Karpas-422 (cell line): ENCODE measurements at regions not wholly inside any gene's neighbourhood (a gene's known extent, or its start where the extent isn't known, plus 50 kb on each side); places are given as distances from the start of the nearest gene placed in this dataset.
"Not testable (repeated sequence)": the region's sequence is repeated elsewhere in the genome, so short reads cannot be mapped to it uniquely, and the experiment has no call there.

ENCODE experiments used
- DNase-seq: peaks from one replicate; pipeline ENCODE4 v3.0.0-alpha.2; 2015
- H2AFZ ChIP-seq: fragments of 200-600 bp; sonication (generic); 2 replicates; pipeline ENCODE4 v1.6.1; 2014; ENCODE audit warnings: antibody characterized with exemption, low read length, mixed read lengths
- H3K27ac ChIP-seq: fragments of 200-600 bp; sonication (generic); 2 replicates; pipeline ENCODE4 v1.5.1; 2014; ENCODE audit warnings: mild to moderate bottlenecking, low read length, moderate library complexity
- H3K27me3 ChIP-seq: fragments of 200-600 bp; sonication (generic); 2 replicates; pipeline ENCODE4 v1.6.1; 2014; ENCODE audit warnings: low read length, mixed read lengths
- H3K36me3 ChIP-seq: fragments of 200-600 bp; sonication (generic); 2 replicates; pipeline ENCODE4 v1.6.1; 2014; ENCODE audit warnings: low read length, mixed read lengths; ENCODE audit not compliant: insufficient read depth
- H3K4me1 ChIP-seq: fragments of 200-600 bp; sonication (generic); 2 replicates; pipeline ENCODE4 v1.6.1; 2014; ENCODE audit warnings: mild to moderate bottlenecking, low read length, mixed read lengths
- H3K4me2 ChIP-seq: fragments of 200-600 bp; sonication (generic); 2 replicates; pipeline ENCODE4 v1.6.1; 2014; ENCODE audit warnings: low read length, low read depth, mild to moderate bottlenecking; ENCODE audit not compliant: poor library complexity, severe bottlenecking
- H3K4me3 ChIP-seq: fragments of 200-600 bp; sonication (generic); 2 replicates; pipeline ENCODE4 v1.5.1; 2014; ENCODE audit warnings: mild to moderate bottlenecking, antibody characterized with exemption, low read length, mixed read lengths
- H3K79me2 ChIP-seq: fragments of 200-600 bp; sonication (generic); 2 replicates; pipeline ENCODE4 v1.6.1; 2014; ENCODE audit warnings: mild to moderate bottlenecking, low read length, mixed read lengths
- H3K9ac ChIP-seq: fragments of 200-600 bp; sonication (generic); 2 replicates; pipeline ENCODE4 v1.6.0; 2014; ENCODE audit warnings: low read length
- H3K9me2 ChIP-seq: fragments of 200-600 bp; sonication (generic), shearing (Covaris generic); replicated peaks from 2 replicates; pipeline ENCODE4 v1.6.0; 2014; ENCODE audit warnings: mild to moderate bottlenecking, low read length, moderate library complexity; ENCODE audit not compliant: insufficient read depth
- H3K9me3 ChIP-seq: fragments of 300-700, 200-600 bp; sonication (generic); 2 replicates; pipeline ENCODE4 v1.6.1; 2014; ENCODE audit warnings: low read length, mixed read lengths
- H4K20me1 ChIP-seq: fragments of 200-600 bp; sonication (generic); 2 replicates; pipeline ENCODE4 v1.6.1; 2014; ENCODE audit warnings: mild to moderate bottlenecking, antibody characterized with exemption, low read length, low read depth; ENCODE audit not compliant: insufficient read depth

- H3K27me3 ChIP-seq, result no peaks in the 10 kb centered on the region
- no peaks in the 10 kb centered on the region for H3K36me3 ChIP-seq
- H3K4me3 ChIP-seq, result no peak overlapping the region
- H3K9me3 ChIP-seq, result no peaks in the 10 kb centered on the region
- no peaks in the 10 kb centered on the region for H3K9me2 ChIP-seq
- no peaks in the 10 kb centered on the region for H4K20me1 ChIP-seq
- H3K4me2 ChIP-seq, result no peak overlapping the region
- H3K27ac ChIP-seq, result no peak overlapping the region
- H2AFZ ChIP-seq, result no peak overlapping the region
- no peak overlapping the region for H3K9ac ChIP-seq
- H3K79me2 ChIP-seq, result no peaks in the 10 kb centered on the region
- no peak for DNase-seq
- H3K4me1 ChIP-seq, result no peaks in the 10 kb centered on the region
Measured at GRCh38 chr4:13921805-13922204, 294.3 kb upstream of the BOD1L1 start.

GRCh38 chr4:13922459-13922858 is 294.9 kb upstream of the BOD1L1 start:
- H3K4me2 ChIP-seq, result no peak overlapping the region
- no peaks in the 10 kb centered on the region for H4K20me1 ChIP-seq
- H3K79me2 ChIP-seq, result no peaks in the 10 kb centered on the region
- H3K9me3 ChIP-seq, result no peaks in the 10 kb centered on the region
- H3K9me2 ChIP-seq, result no peaks in the 10 kb centered on the region
- no peaks in the 10 kb centered on the region for H3K4me1 ChIP-seq
- no peak overlapping the region for H3K4me3 ChIP-seq
- no peak overlapping the region for H3K9ac ChIP-seq
- no peak overlapping the region for H2AFZ ChIP-seq
- no peaks in the 10 kb centered on the region for H3K27me3 ChIP-seq
- H3K27ac ChIP-seq, result no peak overlapping the region
- no peak for DNase-seq
- no peaks in the 10 kb centered on the region for H3K36me3 ChIP-seq

GRCh38 chr4:13922873-13923645 is 295.5 kb upstream of the BOD1L1 start:
- DNase-seq, result no peak
- no peak overlapping the region for H3K9ac ChIP-seq
- H3K4me3 ChIP-seq, result no peak overlapping the region
- no peaks in the 10 kb centered on the region for H4K20me1 ChIP-seq
- no peaks in the 10 kb centered on the region for H3K27me3 ChIP-seq
- no peak overlapping the region for H2AFZ ChIP-seq
- H3K9me2 ChIP-seq, result no peaks in the 10 kb centered on the region
- H3K79me2 ChIP-seq, result no peaks in the 10 kb centered on the region
- H3K4me2 ChIP-seq, result no peak overlapping the region
- H3K9me3 ChIP-seq, result no peaks in the 10 kb centered on the region
- no peaks in the 10 kb centered on the region for H3K36me3 ChIP-seq
- H3K4me1 ChIP-seq, result no peaks in the 10 kb centered on the region
- H3K27ac ChIP-seq, result no peak overlapping the region

GRCh38 chr4:13924900-13925299 is 297.4 kb upstream of the BOD1L1 start:
- not testable (repeated sequence) for H3K79me2 ChIP-seq, DNase-seq, H3K4me1 ChIP-seq, H4K20me1 ChIP-seq, H3K9ac ChIP-seq, H3K27ac ChIP-seq, H3K27me3 ChIP-seq, H3K9me3 ChIP-seq, H2AFZ ChIP-seq, H3K36me3 ChIP-seq, H3K4me3 ChIP-seq, H3K4me2 ChIP-seq, H3K9me2 ChIP-seq

- no peaks in the 10 kb centered on the region for H3K9me2 ChIP-seq
- H3K79me2 ChIP-seq, result no peaks in the 10 kb centered on the region
- no peaks in the 10 kb centered on the region for H3K27me3 ChIP-seq
- H3K4me3 ChIP-seq, result no peak overlapping the region
- H3K27ac ChIP-seq, result no peak overlapping the region
- no peaks in the 10 kb centered on the region for H3K9me3 ChIP-seq
- H3K4me2 ChIP-seq, result no peak overlapping the region
- no peak overlapping the region for H2AFZ ChIP-seq
- H4K20me1 ChIP-seq, result no peaks in the 10 kb centered on the region
- no peak for DNase-seq
- H3K36me3 ChIP-seq, result no peaks in the 10 kb centered on the region
- H3K4me1 ChIP-seq, result no peaks in the 10 kb centered on the region
- H3K9ac ChIP-seq, result no peak overlapping the region
Measured at GRCh38 chr4:13928214-13928613, 300.7 kb upstream of the BOD1L1 start.

GRCh38 chr4:13930155-13930554 is 302.6 kb upstream of the BOD1L1 start:
- Histone ChIP-seq H3K4me1 (no peaks in the 10 kb centered on the region), H3K36me3 (no peaks in the 10 kb centered on the region), H3K9me2 (no peaks in the 10 kb centered on the region), H3K9me3 (no peaks in the 10 kb centered on the region), H3K9ac (no peak overlapping the region), H3K27ac (no peak overlapping the region), H3K79me2 (no peaks in the 10 kb centered on the region), H3K4me2 (no peak overlapping the region), H2AFZ (no peak overlapping the region), H3K27me3 (no peaks in the 10 kb centered on the region), H3K4me3 (no peak overlapping the region), H4K20me1 (no peaks in the 10 kb centered on the region)
- no peak for DNase-seq

GRCh38 chr4:13933191-13933590 is 305.7 kb upstream of the BOD1L1 start:
- no peak overlapping the region for H2AFZ ChIP-seq
- H3K27me3 ChIP-seq, result no peaks in the 10 kb centered on the region
- H4K20me1 ChIP-seq, result no peaks in the 10 kb centered on the region
- H3K27ac ChIP-seq, result no peak overlapping the region
- H3K9ac ChIP-seq, result no peak overlapping the region
- H3K36me3 ChIP-seq, result no peaks in the 10 kb centered on the region
- H3K9me3 ChIP-seq, result no peaks in the 10 kb centered on the region
- no peaks in the 10 kb centered on the region for H3K79me2 ChIP-seq
- no peak overlapping the region for H3K4me2 ChIP-seq
- H3K4me3 ChIP-seq, result no peak overlapping the region
- H3K9me2 ChIP-seq, result no peaks in the 10 kb centered on the region
- no peaks in the 10 kb centered on the region for H3K4me1 ChIP-seq
- no peak for DNase-seq

GRCh38 chr4:13938299-13938698 is 310.8 kb upstream of the BOD1L1 start:
- no peak for DNase-seq
- Histone ChIP-seq H3K79me2 (no peaks in the 10 kb centered on the region), H3K9me3 (no peaks in the 10 kb centered on the region), H2AFZ (no peak overlapping the region), H3K36me3 (no peaks in the 10 kb centered on the region), H3K27me3 (no peaks in the 10 kb centered on the region), H3K4me3 (no peak overlapping the region), H3K4me1 (no peaks in the 10 kb centered on the region), H3K9ac (no peak overlapping the region), H4K20me1 (no peaks in the 10 kb centered on the region), H3K9me2 (no peaks in the 10 kb centered on the region), H3K27ac (no peak overlapping the region), H3K4me2 (no peak overlapping the region)
